ENCODE measurements at regions not wholly inside any gene's neighbourhood (a gene's known extent, or its start where the extent isn't known, plus 50 kb on each side); places are given as distances from the start of the nearest gene placed in this dataset.

DNA sequence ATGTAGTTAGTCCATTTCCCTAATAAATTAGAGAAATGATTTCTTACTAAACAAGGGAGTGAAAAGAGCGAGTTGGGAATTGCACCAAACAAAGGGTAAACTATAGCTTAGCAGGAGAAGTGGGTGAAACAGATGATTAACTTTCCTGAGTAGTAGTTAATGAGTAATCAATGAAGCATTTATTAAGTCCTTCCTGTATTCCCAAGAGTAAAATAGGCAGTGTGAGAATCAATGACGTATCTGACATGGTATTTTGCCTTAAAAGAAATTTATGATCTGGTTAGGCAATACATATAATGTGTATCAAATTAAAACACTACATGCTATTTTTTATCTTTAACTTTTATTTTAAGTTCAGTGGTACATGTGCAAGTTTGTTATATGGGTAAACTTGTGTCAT is 142.8 kb downstream of the KLF5 start:
- TF ChIP-seq, protein P1, sequence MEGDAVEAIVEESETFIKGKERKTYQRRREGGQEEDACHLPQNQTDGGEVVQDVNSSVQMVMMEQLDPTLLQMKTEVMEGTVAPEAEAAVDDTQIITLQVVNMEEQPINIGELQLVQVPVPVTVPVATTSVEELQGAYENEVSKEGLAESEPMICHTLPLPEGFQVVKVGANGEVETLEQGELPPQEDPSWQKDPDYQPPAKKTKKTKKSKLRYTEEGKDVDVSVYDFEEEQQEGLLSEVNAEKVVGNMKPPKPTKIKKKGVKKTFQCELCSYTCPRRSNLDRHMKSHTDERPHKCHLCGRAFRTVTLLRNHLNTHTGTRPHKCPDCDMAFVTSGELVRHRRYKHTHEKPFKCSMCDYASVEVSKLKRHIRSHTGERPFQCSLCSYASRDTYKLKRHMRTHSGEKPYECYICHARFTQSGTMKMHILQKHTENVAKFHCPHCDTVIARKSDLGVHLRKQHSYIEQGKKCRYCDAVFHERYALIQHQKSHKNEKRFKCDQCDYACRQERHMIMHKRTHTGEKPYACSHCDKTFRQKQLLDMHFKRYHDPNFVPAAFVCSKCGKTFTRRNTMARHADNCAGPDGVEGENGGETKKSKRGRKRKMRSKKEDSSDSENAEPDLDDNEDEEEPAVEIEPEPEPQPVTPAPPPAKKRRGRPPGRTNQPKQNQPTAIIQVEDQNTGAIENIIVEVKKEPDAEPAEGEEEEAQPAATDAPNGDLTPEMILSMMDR (conservative IDR thresholded peaks at IDR 0.05 in 1 of 2, IDR thresholded peaks at IDR 0.05 in 1 of 2; ENCODE audit: extremely low read depth in 1 of 2, insufficient read depth in 1 of 2, low read depth in 1 of 2, low read length in 2 of 2), result no peak
- TF ChIP-seq EZH2 (IDR thresholded peaks at IDR 0.05; ENCODE audit: borderline replicate concordance, low read length), result no peak

Measured in mammary epithelial cell (primary cell).